GM13976 (cell line): ENCODE measurements at regions not wholly inside any gene's neighbourhood (a gene's known extent, or its start where the extent isn't known, plus 50 kb on each side); places are given as distances from the start of the nearest gene placed in this dataset.

Experiments used
- DNase-seq: peaks from one replicate; pipeline ENCODE4 v3.0.0; 2012; ENCODE audit warnings: low spot score
- CTCF ChIP-seq: IDR thresholded peaks from 2 replicates; pipeline ENCODE4 v1.5.1; 2012; ENCODE audit warnings: borderline replicate concordance, mild to moderate bottlenecking; ENCODE audit not compliant: insufficient read depth; ENCODE audit errors: extremely low read depth, missing control alignments, control extremely low read depth
- in situ Hi-C: fragments of 300-500 bp; cut with MboI; formaldehyde crosslinking; loops from one replicate; pipeline ENCODE4 v1.12.0; 2022; ENCODE audit warnings: low sequenced_read_pairs, mixed read lengths, inconsistent platforms; ENCODE audit not compliant: unreplicated experiment

- TF ChIP-seq CTCF: no peak
- in situ Hi-C loops: no loop called here
- DNase-seq: peak; percentile 66
Observed at GRCh38 chr14:75333606-75334548, 55.2 kb downstream of the FOS start.

- in situ Hi-C loops: no loop called here
- DNase-seq: peak; percentile 30
- TF ChIP-seq CTCF: no peak
Observed at GRCh38 chr14:75334549-75335051, 56.0 kb downstream of the FOS start.

- DNase-seq: no peak
- no peak for TF ChIP-seq CTCF
- in situ Hi-C loops: no loop called here
Observed at GRCh38 chr14:75335571-75335970, 56.9 kb downstream of the FOS start.

GRCh38 chr14:75338398-75338797, 59.8 kb downstream of the FOS start:
- in situ Hi-C loops: no loop called here
- no peak for TF ChIP-seq CTCF
- DNase-seq: no peak

- in situ Hi-C loops: no loop called here
- TF ChIP-seq CTCF: no peak
- DNase-seq: no peak
Observed at GRCh38 chr14:75339059-75339458, 60.4 kb downstream of the FOS start.

GRCh38 chr14:75340921-75341320, 62.3 kb downstream of the FOS start:
- in situ Hi-C loops: no loop called here
- no peak for DNase-seq
- no peak for TF ChIP-seq CTCF
